GM21825 (cell line): ENCODE measurements at regions not wholly inside any gene's neighbourhood (a gene's known extent, or its start where the extent isn't known, plus 50 kb on each side); places are given as distances from the start of the nearest gene placed in this dataset.
"Not testable (repeated sequence)": the region's sequence is repeated elsewhere in the genome, so short reads cannot be mapped to it uniquely, and the experiment has no call there.

Experiments used
- ATAC-seq: cut with Tn5 transposase; IDR thresholded peaks from one replicate; pipeline ENCODE4 v1.9.1; 2021; ENCODE audit warnings: mild to moderate bottlenecking, moderate library complexity; ENCODE audit not compliant: unreplicated experiment

GRCh38 chr6:68032217-68032616 is 602.9 kb upstream of the ADGRB3 start:
- ATAC-seq, result no peak

DNA sequence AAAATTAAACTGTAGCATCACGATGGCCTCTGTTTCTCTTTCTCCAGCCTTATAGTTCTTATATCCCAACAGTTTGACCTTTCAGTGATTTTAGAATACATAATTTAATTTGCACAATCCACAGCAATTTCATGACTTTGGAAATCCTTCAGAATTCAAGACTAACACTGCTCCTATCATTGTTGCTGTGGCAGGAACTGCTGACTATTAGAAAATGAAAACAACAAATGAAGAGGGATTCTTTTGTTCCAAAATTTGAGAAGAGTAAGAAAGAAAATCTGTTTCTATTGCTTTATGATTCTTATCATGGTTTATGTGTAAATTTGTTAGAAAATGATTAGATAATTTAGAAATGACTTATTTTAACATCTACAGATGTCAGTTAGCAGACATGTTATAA is 604.0 kb upstream of the ADGRB3 start:
- ATAC-seq, result no peak

DNA sequence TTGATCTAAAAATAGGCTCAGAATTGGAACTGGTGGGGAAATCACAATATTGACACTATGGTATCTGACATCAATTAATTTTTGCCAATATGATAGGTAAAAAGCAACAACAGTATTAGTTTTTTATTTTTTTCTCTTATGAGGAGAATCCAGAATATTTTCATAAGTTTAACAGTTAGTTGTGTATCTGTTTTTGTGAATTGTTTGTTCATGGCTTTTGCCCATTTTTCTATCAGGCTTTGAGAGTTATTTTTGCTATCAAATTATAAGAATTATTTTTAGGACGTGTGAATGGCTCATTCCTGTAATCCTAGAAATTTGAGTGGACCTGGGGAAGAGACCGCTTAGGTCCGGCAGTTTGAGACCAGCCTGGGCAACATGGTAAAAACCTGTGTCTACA is 608.6 kb upstream of the ADGRB3 start:
- ATAC-seq, result no peak

GRCh38 chr6:68025764-68026163 is 609.3 kb upstream of the ADGRB3 start:
- ATAC-seq, result no peak

DNA sequence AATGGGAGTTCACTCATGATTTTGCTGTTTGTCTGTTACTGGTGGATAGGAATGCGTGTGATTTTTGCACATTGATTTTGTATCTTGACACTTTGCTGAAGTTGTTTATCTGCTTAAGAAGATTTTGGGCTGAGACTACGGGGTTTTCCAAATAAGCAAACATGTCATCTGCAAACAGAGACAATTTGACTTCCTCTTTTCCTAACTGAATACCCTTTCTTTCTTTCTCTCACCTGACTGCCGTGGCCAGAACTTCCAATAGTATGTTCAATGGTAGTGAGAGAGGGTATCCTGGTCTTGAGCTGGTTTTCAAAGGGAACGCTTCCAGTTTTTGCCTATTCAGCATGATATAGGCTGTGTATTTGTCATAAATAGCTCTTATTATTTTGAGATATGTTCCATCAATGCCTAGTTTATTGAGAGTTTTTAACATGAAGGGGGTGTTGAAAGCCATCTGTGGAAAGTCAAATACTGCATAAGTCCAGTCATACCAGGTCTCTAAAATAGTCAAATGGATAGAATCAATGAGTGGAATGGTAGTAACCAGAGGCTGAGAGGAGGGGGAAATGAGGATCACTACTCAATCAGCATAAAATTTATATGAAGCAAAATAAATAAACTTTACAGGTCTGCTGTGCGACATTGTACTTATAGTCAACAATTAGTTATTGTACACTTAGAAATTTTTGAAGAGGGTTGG is 610.4 kb upstream of the ADGRB3 start:
- no peak for ATAC-seq

DNA sequence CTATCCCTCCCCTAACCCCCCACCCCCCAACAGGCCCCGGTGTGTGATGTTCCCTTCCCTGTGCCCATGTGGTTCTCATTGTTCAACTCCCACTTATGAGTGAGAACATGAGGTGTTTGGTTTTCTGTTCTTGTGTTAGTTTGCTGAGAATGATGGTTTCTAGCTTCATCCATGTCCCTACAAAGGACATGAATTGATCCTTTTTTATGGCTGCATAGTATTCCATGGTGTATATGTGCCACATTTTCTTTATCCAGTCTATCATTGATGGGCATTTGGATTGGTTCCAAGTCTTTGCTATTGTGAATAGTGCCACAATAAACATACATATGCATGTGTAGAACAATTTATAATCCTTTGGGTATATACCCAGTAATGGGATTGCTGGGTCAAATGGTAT is 612.1 kb upstream of the ADGRB3 start:
- not testable (repeated sequence) for ATAC-seq

DNA sequence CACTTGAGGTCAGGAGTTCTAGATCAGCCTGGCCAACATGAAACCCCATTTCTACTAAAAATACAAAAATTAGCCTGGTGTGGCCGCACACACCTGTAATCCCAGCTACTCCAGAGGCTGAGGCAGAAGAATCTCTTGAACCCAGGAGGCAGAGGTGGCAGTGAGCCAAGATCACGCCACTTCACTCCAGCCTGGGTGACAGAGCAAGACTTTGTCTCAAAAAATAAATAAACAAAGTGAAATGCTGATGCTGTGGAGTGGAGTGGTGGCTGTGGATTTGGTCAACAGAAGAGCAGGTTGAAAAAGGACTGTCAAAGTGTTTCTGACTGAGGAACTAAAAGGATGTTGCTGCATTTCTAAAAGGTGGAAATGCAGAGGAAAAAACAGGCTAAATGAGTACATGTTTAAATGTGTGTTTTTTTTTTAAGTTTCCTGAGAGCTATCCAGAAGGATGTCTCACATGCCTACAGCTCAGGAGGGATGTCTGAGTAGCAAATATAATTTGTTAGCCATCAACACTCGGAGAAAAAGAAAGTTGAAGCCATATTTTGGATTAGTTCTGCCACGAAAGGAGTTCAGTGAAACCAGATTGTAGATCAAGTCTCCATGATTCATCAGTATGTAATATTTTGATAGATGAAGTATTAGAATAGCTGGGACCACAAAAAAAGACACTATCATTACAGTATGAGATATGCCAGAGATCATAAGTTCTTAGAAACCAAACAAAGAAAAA is 621.1 kb upstream of the ADGRB3 start:
- no peak for ATAC-seq

- ATAC-seq, result no peak
These were observed 622.3 kb upstream of the ADGRB3 start for GRCh38 chr6:68012822-68013221.

GRCh38 chr6:68010936-68011335 is 624.1 kb upstream of the ADGRB3 start:
- ATAC-seq, result no peak

- ATAC-seq, result no peak
These were observed 626.6 kb upstream of the ADGRB3 start for GRCh38 chr6:68008445-68008844.

GRCh38 chr6:68007717-68008116 is 627.4 kb upstream of the ADGRB3 start:
- ATAC-seq, result no peak

DNA sequence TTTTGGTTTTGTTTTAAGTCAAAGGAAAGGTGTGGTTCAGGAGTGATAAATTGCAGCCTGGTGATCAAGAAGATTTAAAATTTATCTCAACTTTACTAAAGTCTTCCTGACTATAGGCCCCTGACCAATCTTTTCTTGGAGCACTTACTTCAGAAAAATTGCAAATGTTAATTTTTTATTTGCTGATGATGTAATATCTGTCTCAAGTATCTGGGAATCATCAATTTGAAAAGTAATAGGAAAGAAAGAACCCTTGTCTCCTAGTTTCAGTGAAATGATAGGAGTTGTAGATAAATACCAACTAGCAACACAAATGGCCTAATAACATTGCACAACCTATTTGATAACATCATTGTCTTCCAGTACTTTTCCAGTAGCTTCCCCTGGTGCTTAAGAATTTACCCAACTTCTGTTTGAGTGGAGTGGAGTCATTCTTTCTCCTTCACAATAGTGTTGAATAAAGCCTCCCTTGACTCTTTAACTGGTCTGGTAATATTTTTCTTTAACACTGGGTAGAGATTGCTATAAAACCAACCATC is 648.3 kb upstream of the ADGRB3 start:
- ATAC-seq, result no peak

GRCh38 chr6:67976486-67976885 is 658.6 kb upstream of the ADGRB3 start:
- no peak for ATAC-seq

- ATAC-seq, result no peak
These were observed 660.2 kb upstream of the ADGRB3 start for GRCh38 chr6:67974931-67975330.

- no peak for ATAC-seq
These were observed 663.3 kb upstream of the ADGRB3 start for GRCh38 chr6:67971812-67972211.

DNA sequence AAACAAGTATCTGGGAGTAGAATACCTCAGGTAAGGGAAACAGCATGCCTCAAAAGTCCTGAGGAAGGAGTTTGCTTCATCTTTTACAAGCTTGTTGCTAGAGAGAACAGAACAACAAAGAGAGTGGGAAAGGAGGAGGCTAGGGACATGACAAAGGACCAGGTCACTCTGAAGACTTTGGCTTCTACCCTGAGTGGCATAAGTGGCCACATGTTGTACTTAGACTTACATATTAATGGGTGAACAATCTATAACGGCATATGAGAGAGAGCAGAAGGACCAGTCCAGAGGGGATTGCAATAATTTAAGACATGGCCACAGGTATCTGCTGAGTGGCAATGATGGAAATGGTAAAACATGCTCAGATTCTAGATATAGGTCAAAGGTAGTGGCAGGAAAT is 668.3 kb upstream of the ADGRB3 start:
- no peak for ATAC-seq

GRCh38 chr6:67956352-67956751 is 678.7 kb upstream of the ADGRB3 start:
- ATAC-seq, result no peak

- ATAC-seq, result no peak
These were observed 682.1 kb upstream of the ADGRB3 start for GRCh38 chr6:67952948-67953347.

- no peak for ATAC-seq
These were observed 683.0 kb upstream of the ADGRB3 start for GRCh38 chr6:67952121-67952520.

- not testable (repeated sequence) for ATAC-seq
These were observed 687.3 kb upstream of the ADGRB3 start for GRCh38 chr6:67947762-67948161.

GRCh38 chr6:67935976-67936477 is 699.1 kb upstream of the ADGRB3 start:
- ATAC-seq, result no peak

GRCh38 chr6:67933278-67933677 is 701.8 kb upstream of the ADGRB3 start:
- no peak for ATAC-seq
